ENCODE measurements at regions not wholly inside any gene's neighbourhood (a gene's known extent, or its start where the extent isn't known, plus 50 kb on each side); places are given as distances from the start of the nearest gene placed in this dataset.
A peak's percentile ranks its signal among the peaks of the same experiment; 100 is the strongest.

DNA sequence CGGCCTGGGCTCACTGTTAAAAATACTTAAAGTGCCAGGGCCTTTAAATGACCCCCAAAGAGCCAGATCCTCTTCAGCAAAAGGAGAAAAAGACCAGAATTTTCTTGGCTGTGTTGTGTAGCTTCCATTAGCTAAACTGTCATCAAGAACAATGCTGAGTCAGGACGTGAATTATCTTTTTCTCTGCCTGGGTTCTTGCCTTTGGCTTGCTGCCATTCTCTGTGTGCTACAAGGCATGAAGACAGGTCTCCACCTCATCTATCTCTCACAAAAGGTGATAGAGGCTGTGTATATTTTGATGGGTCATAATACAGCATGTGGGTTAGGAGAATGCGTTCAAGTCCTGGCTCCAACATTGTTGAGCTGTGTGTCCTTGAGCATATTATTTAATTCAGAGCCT lies 52.4 kb upstream of the SELENOK start:
- no peak for DNase-seq

DNA sequence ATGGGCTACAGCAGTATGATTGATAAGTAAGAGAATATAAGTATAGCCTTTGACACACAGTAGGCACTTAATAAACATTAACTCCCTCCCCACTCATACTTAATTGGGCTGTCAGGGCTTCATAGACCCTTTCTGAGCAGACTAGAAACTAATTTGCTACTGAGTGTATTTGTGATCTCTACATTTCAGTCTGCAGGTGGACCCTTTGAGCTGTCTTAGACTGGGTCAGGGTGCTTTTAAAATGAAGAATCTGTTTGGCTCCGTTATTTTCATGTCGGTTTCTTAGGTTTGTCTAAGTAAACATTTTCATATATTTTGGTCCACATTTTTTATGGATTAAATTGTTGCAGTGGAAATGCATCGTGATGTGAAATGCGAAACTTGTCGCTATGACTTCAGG lies 50.3 kb upstream of the SELENOK start:
- DNase-seq: peak in 1 of 2 donors; percentile 10
